ENCODE measurements at regions not wholly inside any gene's neighbourhood (a gene's known extent, or its start where the extent isn't known, plus 50 kb on each side); places are given as distances from the start of the nearest gene placed in this dataset.
"Not testable (repeated sequence)": the region's sequence is repeated elsewhere in the genome, so short reads cannot be mapped to it uniquely, and the experiment has no call there.

- TF ChIP-seq BACH2 (CRISPR knock-in tag; IDR thresholded peaks at IDR 0.05; ENCODE audit: borderline replicate concordance) (no peak), ZNF70 (CRISPR knock-in tag; IDR thresholded peaks at IDR 0.05) (no peak), ZC3H10 (CRISPR knock-in tag; IDR thresholded peaks at IDR 0.05) (no peak)
- ATAC-seq = no peak
Observed at GRCh38 chr16:79938575-79938974, 338.0 kb upstream of the MAF start.

DNA sequence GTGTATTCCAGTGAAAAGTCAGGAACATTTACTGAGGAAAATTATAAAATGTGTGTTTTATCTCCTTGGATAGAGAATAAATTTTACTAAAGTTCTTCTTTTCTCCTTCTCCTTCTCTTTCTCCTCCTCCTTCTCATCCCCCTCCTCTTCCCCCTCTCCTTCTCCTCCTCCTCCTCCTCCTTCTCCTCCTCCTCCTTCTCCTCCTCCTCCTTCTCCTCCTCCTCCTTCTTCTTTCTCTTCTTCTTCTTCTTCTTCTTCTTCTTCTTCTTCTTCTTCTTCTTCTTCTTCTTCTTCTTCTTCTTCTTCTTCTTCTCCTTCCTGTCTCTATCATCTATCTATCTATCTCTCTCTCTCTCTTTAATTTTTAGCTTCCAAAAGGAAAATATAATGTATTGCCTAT lies 337.1 kb upstream of the MAF start:
- not testable (repeated sequence) for ATAC-seq

DNA sequence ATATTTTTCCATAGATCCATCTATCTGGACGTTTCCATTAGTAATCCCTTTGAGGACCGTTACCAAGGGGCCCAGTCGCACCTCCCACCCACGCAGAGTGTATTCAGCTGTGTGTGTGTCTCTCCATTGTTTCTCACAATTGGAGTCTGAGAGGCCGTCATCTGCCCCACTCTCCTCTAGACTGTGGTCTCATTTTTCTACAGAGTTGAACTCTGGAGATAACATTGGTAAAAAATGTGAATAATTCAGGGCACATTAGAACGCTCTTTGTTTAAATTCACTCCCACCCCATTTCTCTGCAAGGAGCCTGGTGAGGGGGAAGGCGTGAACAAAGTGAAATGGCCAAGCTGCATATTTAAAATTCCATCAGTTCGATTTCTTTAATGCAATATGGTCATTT lies 333.1 kb upstream of the MAF start:
- TF ChIP-seq CSRNP3 (CRISPR knock-in tag; IDR thresholded peaks at IDR 0.05) = no peak
- TF ChIP-seq ZNF8 (CRISPR knock-in tag; IDR thresholded peaks at IDR 0.05) = no peak
- TF ChIP-seq SNAI2 (CRISPR knock-in tag; IDR thresholded peaks at IDR 0.05) = no peak
- TF ChIP-seq ZNF70 (CRISPR knock-in tag; IDR thresholded peaks at IDR 0.05) = no peak
- TF ChIP-seq RARB (CRISPR knock-in tag; IDR thresholded peaks at IDR 0.05) = no peak
- no peak for TF ChIP-seq TCF4 (CRISPR knock-in tag; IDR thresholded peaks at IDR 0.05; ENCODE audit: borderline replicate concordance)
- no peak for TF ChIP-seq ARNTL (CRISPR knock-in tag; IDR thresholded peaks at IDR 0.05; ENCODE audit: borderline replicate concordance, low read depth)
- no peak for ATAC-seq

DNA sequence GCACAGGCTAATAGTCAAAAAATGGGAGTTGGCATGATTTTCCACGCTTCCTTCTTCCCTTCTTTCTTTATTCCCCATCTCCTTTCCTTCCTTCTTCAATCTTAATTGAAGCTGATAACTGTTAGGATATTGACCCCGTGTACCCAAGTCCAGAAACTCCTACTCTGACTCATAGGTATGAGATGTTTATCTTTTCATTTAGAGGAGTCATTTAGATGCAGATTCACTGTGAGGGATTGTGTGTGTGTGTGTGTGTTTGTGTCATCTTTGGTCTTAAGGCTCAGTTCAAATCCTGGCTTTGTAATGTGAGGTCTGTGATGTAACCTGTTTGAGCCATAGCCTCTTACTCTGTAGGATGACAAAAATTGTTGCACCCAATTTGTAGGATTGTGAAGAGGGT lies 332.0 kb upstream of the MAF start:
- TF ChIP-seq, protein P1, sequence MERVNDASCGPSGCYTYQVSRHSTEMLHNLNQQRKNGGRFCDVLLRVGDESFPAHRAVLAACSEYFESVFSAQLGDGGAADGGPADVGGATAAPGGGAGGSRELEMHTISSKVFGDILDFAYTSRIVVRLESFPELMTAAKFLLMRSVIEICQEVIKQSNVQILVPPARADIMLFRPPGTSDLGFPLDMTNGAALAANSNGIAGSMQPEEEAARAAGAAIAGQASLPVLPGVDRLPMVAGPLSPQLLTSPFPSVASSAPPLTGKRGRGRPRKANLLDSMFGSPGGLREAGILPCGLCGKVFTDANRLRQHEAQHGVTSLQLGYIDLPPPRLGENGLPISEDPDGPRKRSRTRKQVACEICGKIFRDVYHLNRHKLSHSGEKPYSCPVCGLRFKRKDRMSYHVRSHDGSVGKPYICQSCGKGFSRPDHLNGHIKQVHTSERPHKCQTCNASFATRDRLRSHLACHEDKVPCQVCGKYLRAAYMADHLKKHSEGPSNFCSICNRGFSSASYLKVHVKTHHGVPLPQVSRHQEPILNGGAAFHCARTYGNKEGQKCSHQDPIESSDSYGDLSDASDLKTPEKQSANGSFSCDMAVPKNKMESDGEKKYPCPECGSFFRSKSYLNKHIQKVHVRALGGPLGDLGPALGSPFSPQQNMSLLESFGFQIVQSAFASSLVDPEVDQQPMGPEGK (CRISPR knock-in tag; IDR thresholded peaks at IDR 0.05; ENCODE audit: borderline replicate concordance) = no peak
- TF ChIP-seq ZFP3 (CRISPR knock-in tag; IDR thresholded peaks at IDR 0.05) (no peak), ARNTL (CRISPR knock-in tag; IDR thresholded peaks at IDR 0.05; ENCODE audit: borderline replicate concordance, low read depth) (no peak), ZFP30 (CRISPR knock-in tag; IDR thresholded peaks at IDR 0.05) (no peak)
- TF ChIP-seq, protein P2, sequence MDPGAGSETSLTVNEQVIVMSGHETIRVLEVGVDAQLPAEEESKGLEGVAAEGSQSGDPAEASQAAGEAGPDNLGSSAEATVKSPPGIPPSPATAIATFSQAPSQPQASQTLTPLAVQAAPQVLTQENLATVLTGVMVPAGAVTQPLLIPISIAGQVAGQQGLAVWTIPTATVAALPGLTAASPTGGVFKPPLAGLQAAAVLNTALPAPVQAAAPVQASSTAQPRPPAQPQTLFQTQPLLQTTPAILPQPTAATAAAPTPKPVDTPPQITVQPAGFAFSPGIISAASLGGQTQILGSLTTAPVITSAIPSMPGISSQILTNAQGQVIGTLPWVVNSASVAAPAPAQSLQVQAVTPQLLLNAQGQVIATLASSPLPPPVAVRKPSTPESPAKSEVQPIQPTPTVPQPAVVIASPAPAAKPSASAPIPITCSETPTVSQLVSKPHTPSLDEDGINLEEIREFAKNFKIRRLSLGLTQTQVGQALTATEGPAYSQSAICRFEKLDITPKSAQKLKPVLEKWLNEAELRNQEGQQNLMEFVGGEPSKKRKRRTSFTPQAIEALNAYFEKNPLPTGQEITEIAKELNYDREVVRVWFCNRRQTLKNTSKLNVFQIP (CRISPR knock-in tag; IDR thresholded peaks at IDR 0.05; ENCODE audit: borderline replicate concordance, low read depth) = no peak
- ATAC-seq = no peak

- TF ChIP-seq SNAI2 (CRISPR knock-in tag; IDR thresholded peaks at IDR 0.05) = no peak
- no peak for ATAC-seq
Observed at GRCh38 chr16:79931721-79932120, 331.2 kb upstream of the MAF start.

DNA sequence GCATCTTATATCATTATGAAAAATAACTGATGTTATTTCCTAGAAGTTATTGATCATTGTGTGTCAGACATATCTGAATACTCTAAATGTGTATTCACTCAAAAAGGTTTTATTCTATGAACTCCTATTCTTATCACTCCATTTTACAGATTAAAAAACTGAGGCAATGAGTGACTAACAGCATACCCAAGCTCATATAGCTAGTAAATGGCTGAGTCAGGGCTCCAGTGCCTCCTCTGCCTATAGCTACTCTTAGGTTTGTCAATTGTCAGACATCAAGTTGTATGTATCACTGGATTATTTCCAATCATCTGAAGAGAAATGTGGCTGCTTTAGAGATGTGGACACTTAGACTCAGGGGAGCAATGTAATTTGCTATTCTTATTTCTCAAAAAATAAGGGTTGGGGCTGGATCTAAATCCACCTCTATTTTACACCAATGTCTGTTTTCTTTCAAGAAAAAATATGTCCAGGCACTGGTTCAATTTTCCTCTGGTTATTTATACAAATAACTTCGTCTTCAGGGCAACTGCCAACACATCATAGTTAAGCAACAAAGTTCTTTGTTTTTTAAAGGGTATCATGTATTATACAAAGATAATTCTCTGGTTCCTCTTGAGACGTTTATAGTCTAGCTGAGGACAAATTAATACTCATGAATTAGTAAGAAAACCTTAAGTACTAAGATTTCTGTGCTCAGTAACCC lies 328.9 kb upstream of the MAF start:
- no peak for ATAC-seq
- TF ChIP-seq ARNTL (CRISPR knock-in tag; IDR thresholded peaks at IDR 0.05; ENCODE audit: borderline replicate concordance, low read depth) (no peak), SNAI2 (CRISPR knock-in tag; IDR thresholded peaks at IDR 0.05) (no peak), CSDC2 (CRISPR knock-in tag; IDR thresholded peaks at IDR 0.05) (no peak), TOX (CRISPR knock-in tag; IDR thresholded peaks at IDR 0.05; ENCODE audit: borderline replicate concordance) (no peak), ZC3H10 (CRISPR knock-in tag; IDR thresholded peaks at IDR 0.05) (no peak), PPARA (CRISPR knock-in tag; IDR thresholded peaks at IDR 0.05; ENCODE audit: borderline replicate concordance) (no peak), ISL1 (CRISPR knock-in tag; IDR thresholded peaks at IDR 0.05) (no peak), CSRNP3 (CRISPR knock-in tag; IDR thresholded peaks at IDR 0.05) (no peak), ZNF70 (CRISPR knock-in tag; IDR thresholded peaks at IDR 0.05) (no peak)
- TF ChIP-seq, protein P3, sequence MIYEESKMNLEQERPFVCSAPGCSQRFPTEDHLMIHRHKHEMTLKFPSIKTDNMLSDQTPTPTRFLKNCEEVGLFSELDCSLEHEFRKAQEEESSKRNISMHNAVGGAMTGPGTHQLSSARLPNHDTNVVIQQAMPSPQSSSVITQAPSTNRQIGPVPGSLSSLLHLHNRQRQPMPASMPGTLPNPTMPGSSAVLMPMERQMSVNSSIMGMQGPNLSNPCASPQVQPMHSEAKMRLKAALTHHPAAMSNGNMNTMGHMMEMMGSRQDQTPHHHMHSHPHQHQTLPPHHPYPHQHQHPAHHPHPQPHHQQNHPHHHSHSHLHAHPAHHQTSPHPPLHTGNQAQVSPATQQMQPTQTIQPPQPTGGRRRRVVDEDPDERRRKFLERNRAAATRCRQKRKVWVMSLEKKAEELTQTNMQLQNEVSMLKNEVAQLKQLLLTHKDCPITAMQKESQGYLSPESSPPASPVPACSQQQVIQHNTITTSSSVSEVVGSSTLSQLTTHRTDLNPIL (CRISPR knock-in tag; IDR thresholded peaks at IDR 0.05; ENCODE audit: low read depth) = no peak
- TF ChIP-seq, protein P1 (CRISPR knock-in tag; IDR thresholded peaks at IDR 0.05; ENCODE audit: borderline replicate concordance) = no peak
